ENCODE measurements at regions not wholly inside any gene's neighbourhood (a gene's known extent, or its start where the extent isn't known, plus 50 kb on each side); places are given as distances from the start of the nearest gene placed in this dataset.
"Not testable (repeated sequence)": the region's sequence is repeated elsewhere in the genome, so short reads cannot be mapped to it uniquely, and the experiment has no call there.

DNA sequence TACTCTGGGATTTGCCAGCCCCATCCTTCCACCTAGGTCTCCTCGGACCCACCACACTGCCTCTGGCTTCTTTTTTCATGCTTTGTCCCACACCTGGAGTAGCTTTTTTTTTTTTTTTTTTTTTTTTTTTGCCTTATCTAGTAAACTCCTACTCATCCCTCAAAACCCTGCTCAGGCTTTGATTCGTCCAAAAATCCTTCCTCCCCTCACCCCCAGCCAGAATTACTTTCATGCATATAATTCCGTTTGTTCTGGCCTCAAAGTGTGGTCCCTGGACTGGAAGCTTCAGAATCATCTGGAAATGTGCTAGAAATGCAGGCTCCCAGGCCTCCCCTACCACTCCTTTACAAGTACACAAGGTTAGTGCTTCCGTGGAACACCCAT is 320.1 kb downstream of the PTTG2 start:
- no peak for DNase-seq

DNA sequence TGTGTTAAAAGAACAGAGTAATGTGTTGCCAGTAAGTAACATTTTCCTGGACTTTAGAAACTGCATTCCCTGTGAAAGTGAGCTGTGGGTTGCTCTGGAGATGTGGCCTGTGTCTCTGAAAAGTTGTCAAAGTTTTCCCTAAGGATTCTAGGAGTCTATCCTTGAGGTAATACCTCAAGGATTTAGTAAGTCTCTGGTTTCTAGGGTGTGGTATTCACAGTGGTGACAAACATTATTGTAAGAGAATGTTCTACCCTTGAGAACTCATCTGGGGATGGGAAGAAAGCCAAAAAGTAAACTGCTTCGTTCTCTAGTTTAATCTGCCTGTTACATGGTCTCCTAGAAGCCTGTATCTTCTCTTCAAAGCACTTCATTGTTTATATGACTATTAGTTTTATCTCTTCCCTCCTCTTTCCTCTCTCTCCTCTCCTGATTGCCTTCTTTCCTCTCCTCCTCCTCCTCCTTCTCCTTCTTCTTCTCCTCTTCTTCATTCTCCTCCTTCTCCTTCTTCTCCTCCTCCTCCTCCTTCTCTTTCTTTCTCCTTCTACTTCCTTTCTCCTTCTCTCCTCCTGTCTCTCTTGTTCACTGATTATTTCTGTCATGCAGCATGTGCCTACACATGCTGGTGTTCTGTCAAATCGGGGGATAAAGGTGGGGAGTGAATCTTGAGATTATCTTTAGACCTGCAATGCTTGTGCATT is 321.3 kb downstream of the PTTG2 start:
- DNase-seq = no peak

DNA sequence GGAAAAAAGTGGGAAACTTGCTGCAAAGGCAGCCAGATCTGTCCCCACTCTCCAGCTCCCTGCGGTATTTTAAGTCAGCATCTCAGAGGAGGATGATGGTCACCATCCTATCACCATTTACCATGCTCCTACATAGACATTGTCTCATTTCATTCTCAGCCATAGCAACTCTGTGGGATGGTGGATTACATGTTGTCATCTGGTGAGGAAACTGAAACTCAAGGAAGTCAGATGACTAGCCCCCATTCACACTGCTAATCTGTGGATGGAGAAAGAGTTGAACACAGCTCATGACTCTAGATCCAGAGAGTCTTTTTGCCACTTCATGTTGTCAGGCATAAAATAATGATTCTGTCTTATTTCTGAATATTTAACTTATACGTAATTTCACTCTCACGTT is 323.5 kb downstream of the PTTG2 start:
- DNase-seq = no peak

DNA sequence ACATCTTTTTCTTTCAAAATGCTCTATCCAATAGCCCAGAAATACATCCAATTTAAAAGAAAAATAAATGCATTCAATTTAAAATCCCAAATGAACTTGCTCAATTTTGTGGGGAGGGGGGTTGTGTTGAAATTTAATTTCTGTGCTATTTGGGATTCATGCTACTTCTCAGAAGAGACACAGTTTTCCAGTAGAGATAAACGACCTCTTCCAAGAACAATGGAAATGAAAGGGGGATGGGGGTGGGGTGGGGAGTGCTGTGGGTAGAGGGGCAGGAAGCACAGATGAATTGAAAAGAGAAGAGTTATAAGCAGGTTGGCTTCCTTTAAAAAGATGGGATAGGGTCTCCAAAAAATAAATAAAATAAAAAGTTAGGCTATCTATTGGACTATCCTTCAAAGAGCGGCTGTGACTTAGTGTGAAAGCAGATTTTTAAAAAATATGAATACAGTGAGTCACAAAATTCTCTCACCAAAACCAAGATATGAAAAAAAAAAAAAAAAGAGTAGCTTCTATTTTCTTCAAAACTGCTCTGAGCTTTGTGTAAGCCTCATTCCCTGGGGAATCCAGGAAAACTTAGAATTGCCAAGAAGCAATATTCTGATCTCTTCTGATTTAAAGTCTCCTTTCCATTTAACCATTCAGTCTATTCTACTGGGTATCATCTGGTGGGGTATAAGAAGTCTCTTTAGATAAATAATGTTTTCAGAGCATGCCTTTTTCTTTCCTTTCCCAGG is 324.3 kb downstream of the PTTG2 start:
- DNase-seq = no peak

DNA sequence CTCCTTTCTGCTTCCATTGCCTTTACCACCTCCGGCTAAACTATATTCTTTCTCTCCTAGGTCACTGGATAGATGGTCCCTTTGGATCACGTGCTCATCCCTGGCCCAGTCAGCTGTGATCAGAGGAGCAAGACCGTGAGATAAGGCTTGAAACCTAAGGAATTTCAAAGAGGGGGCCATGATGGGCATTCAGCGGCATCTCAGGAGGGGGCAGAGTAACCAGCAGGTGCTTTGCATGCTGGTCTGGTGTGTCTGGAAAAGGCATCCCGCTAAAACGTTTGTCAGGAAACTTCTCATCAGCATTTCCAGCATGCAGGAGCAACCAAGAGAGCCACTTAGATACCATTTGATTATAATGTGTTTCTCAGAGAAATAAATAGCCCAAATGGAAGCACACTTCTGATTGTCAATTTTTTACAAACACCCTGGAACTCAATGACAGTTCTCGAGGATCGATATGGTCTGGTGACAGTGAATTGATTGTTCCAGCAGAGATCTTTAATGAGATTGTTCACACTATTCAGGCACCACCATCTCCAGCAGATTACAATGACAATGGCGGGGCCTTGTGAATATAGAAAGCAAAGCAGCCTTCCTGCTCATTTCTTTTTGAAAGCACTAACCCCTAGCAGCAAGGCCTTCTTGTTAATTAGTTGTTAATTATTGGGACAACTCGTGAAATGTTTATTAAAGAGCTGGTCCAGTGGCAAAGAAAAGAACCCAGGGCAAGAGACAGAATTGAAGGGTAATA is 327.1 kb downstream of the PTTG2 start:
- no peak for DNase-seq

DNA sequence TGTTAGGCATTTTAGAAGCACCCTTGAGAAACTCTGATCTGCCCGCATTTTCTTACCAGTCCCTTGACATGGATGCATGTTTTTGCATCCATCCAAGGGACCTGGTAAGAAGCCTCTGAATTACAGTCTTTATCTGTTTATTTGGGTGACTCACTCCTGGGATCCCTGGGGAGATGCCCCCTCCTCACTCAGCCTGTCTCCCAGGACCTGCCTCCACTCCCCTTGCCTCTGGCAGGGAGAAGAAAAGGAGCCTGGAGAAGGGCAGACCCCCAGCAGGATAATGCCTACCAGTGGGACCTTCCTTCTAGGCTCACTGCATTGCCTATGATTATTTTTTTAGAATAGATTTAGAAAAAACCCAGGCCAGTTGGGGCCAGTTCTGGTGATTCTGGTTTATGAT is 329.4 kb downstream of the PTTG2 start:
- no peak for DNase-seq

DNA sequence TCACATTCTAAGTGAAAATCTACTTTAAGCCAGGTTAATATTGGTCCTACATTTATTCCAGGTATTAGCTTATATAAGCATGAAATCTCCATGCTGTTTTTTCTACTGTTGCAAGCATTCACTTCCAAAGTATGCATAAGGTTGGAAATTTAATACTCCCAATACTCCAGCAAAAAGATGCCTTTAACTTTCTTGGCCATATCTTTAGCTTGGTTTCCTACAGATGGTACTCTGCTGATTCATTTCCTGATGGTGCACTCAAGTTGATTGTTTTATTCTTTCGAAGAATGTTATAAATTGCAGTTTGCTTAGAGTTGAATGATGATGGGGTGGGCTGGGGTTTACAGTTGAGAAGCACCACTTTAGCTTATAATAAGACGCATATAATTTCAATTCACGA is 330.2 kb downstream of the PTTG2 start:
- DNase-seq = no peak

DNA sequence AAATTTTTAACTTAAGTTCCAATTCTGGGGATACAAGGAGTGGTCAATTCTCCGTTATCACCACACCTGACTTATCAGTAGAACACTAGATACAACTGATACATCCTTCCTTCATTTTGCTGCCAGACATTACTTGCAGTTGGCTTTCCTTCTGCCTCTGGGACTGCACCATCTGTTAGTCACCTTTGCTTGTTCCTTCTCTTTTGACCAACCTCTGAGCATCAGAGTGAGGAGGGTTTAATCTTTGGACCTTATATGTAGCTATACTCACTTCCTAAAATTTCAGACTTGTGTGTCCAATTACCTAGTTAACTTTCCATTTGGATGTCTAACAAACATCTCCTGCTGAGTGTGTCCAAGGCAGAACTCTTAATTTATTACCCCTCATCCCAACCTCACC is 330.7 kb downstream of the PTTG2 start:
- DNase-seq = no peak

DNA sequence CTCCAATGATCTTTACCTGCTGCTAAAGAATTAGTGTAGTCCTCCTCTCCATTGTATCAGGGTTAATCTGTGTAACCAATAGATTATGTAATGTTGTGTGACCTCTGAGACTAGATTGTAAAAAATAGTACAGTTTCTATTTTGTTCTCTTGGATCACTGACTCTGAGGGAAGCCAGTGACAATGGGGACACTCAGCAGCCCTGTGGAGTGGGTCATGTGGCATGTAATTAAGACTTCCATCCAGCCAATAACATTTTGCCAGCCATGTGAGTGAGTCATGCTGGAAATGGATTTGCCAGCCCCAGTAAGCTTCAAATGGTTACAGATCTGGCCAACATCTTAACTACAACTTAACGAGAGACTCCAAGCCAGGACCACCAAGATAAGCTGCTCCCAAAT is 332.3 kb downstream of the PTTG2 start:
- DNase-seq = no peak

DNA sequence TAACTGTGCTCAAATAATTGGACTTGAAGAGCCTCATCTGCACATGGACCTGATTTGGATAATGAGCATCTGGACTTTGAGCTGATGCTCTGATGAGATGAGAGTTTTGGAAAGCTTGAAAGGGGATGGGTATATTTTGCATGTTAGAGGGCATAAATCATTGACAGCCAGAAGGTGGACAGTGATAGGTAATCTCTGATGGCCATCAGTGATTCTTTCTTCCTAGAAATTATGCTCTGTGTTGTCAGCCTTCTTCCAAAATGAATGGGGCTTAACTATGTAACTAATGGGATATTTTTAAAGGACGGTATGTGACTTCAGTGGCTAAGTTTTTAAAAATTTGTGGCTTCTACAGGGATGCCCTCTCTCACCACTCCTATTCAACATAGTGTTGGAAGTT is 334.0 kb downstream of the PTTG2 start:
- DNase-seq = no peak

DNA sequence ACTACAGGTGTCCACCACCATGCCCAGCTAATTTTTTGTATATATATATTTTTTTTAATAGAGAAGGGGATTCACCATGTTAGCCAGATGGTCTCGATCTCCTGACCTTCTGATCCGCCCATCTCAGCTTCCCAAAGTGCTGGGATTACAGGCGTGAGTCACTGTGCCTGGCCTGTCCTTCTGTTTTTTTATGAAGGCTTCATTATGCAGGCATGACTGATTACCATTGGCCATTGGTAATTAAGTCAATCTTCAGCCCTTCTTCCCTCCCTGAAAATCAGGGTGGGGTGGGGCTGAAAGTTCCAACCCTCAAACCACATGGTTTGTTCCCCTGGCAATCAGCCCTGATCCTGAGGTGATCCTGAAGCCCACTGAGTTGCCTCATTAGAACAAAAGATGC is 336.9 kb downstream of the PTTG2 start:
- DNase-seq = no peak

DNA sequence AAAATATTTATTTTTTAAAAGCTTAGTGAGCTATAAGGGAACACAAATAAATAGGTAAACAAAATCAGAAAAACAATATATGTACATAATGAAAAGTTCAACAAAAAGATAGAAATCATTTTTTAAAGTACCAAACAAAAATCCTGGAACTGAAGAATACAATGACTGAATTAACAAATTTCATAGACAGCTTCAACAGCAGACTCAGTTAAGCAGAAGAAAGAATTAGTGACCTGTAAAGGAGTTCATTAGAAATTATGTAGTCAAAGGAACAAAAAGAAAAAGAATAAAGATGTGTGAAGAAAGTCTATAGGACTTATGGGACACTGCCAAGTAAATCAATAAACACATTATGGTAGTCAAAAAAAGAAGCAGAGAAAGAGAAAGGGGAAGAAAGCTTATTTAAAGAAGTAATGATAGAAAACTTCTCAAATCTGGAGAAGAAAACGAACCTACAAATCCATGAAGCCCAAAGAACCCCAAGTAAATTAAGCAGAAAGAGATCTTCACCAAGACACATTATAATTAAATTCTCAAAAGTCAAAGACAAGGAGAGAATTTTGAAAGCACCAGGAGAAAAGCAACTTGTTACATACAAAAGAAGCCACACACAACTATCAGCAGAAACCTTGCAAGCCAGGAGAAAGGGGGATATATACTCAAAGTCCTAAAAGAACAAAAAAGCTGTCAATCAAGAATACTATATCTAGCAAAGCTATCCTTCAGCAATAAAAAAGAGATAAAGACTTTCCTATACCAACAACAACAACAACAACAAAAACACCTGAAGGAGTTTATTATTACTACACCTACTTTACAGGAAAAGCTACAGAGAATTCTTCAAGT is 338.9 kb downstream of the PTTG2 start:
- no peak for DNase-seq

DNA sequence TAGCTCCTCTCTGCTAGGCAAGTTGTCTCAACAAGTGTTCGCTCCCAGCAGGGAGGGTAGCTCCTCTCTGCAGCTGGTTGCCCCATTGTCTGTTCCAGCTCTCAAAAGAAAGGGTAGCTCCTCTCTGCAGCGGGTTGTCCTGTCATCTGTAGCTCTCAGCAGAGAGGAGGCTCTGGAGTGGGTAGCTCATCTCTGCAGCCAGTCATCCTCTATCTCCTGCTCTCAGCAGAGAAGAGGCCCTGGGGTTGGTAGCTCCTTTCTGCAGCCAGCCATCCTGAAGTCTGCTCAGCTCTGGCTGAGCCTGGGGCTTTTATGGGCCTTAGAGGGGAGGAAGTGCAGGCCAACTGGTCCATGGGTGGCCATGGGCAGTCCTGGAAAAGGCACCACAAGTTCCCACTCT is 342.7 kb downstream of the PTTG2 start:
- no peak for DNase-seq

DNA sequence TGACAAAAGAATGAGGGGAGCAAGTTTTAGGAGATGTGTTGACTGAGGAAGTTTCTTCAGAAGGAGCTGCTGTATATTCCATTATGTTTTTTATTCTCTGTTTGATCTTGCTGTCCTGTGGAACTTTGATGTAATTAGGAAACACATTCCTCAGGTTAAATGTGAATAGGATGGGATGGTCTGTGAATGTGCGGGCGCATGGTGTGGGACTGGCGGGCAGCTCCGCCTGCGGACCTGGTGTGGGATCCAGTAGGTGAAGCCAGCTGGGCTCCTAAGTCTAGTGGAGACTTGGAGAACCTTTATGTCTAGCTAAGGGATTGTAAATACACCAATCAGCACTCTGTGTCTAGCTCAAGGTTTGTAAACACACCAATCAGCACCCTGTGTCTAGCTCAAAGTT is 344.3 kb downstream of the PTTG2 start:
- DNase-seq = not testable (repeated sequence)

DNA sequence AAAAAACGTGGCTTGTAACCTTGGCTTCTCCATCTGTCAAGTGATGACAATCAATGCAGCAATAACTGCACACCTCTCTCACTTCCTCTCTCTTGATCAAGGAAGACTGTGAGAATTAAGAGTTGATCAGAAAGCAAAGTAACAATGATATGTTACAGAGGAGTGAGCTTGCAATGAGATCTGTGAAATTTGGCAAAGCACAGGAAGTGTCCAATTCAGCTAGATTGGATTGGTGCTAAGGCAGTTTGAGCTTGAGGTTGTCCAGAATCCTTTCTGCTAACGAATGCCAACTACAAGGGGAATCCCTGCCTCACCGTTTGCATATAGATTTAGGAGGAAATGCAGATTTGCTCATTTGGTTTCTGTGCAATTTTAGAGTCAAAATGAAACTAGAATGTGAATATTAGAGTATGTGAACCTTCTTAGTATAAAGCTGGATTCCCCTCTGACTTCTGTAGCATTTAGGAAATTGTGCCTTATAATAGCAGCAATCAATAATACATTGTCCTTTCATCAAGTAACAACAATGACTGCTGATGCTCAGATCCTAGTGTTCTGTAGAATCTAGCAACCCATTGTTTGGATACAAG is 346.4 kb downstream of the PTTG2 start:
- no peak for DNase-seq

DNA sequence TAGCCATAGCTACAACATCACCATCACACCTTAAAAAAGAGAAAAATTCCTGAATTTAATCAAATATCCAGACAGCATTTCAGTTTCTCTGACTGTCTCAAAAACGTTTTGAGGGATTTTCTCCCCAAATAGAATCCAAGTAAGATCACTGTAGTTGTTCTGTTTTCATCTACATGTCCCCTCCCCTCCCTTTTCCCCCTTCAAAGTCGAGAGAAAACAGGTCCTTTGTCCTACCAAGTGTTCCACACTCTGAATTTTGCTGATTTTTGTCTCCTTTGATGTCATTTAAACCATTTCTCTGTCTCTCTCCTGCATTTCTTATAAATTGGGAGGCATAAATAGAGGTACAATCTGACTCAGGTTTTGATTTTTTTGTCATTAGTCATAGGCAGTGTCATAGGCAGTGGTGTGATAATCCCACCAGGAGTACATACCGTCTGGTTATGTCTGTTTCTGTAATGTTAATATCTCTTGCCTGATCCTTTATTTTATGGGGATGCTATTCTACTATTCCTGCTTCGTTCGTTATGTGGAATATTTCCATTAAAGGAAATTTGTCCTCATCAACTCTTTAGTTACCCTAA is 348.6 kb downstream of the PTTG2 start:
- DNase-seq = no peak

DNA sequence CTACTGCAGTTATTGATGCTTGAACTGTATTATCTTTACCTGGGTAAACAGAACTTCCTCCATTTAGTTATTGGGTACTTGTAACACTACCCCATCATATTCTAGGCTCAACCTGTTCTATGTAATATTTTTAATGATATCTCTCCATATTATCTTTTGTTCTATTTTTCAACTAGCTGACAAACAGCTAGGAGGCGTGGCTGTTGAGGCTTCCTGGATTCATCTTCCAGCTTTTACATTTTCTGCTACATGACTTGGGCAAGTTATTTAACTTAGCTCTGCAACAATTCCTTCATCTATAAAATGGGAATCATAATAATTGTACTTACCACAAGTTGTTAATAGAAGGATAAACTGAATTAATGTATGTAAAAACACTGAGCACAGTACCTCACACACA is 349.3 kb downstream of the PTTG2 start:
- DNase-seq = no peak

DNA sequence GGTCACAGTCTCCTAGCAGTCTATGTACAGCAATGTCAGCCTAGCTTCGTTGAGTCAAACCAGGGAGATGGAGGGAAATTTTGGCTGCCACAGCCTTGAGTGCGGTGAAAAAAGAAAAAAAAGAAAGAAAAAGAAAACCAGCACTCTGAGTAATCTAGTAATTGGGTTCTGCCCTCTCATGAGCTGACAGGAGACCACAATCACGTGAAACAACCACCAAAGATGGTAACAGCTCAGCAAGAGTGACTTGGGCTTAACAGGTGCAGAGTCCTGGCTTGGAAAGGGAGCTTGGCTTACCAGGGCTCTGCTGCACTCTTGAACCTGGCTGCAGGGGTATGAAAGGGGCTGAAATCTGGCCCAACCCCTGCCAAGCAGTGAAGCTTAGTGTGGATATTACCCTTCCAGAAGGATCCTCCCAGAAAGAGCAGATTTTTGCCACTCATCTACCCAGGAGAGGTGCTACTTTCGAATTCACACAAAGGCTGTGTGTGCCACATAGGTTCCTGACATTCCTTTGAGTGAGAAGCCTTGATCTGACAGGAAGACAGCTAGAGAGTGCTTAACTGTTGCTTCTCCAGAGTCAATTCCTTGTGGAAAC is 350.3 kb downstream of the PTTG2 start:
- DNase-seq = no peak

DNA sequence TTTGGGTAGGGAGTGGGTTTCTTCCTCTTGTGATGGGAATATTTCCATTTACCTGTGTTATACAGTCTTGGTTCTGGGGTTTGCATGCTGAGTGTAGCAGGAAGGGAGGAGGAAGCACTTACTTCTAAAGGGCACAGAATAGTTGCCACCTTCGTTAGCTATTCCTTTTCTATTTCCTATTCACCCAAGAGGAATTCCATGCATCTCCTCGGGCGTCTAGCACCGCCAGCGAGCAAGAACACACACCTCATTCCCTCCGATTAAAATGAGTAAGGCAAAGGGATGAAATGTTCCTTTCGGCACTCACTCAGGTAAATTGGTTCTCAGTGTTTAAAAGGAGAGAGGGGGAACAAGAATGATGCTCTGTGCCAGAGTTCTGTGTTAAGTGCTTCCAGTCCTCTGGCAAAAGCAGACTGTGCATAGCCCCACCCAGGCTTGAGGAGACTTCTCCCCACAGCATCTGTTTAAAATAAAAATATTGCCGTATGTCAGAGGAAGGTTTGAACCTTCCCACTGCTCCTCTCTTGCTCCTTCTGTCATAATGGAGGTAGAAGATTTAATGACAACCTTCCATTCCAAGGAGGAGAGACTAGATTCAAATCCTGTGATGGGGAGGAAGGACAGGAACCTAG is 351.4 kb downstream of the PTTG2 start:
- DNase-seq = no peak

DNA sequence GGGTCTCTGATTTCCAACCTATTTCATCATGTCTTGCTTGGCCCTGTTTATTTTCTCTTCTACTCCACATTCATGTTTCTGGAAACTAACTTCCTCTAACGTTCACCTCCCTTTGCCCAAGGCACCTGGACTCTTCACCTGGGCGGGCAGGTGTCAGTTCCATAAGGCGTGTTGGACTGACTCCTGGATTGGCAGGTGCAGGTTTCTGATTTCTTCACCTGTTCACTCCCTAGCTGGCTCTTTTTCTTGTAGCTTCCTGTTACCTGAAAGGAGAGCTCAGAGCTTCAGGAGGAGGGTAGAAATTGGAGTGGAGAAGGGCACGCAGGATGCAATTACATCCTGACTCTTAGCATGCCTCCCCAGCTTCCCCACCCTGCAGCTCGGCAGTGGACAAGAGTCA is 350.8 kb upstream of the KLF3 start:
- peak in 1 of 2 experiments; percentile 38 for DNase-seq

DNA sequence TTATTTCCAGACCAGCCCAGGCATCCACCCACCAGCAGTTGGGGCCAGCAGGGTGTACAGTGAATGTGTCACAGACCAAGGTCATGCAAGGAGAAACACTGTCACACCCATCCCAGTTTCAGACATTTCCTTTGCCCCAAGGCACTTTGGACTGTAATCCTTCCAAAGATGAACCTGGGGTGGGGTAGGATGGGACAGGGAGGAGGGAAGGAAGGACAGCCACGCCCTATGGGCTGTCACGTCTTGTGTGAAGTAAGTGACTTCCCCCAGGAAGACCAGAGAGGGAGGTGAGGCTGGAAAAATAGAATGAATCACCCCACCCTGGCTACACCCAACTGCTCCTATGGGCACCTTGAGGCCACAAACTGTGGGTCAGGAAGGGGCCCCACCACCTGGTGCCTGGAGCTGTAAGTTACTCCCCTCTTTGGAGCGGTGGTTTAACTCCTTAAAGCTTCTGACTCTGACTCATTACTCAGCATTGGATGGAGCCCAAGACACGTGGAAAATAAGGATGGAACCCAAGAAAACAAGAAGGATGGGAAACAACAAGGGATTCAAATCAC is 349.9 kb upstream of the KLF3 start:
- no peak for DNase-seq
